ENCODE measurements at regions not wholly inside any gene's neighbourhood (a gene's known extent, or its start where the extent isn't known, plus 50 kb on each side); places are given as distances from the start of the nearest gene placed in this dataset.

DNA sequence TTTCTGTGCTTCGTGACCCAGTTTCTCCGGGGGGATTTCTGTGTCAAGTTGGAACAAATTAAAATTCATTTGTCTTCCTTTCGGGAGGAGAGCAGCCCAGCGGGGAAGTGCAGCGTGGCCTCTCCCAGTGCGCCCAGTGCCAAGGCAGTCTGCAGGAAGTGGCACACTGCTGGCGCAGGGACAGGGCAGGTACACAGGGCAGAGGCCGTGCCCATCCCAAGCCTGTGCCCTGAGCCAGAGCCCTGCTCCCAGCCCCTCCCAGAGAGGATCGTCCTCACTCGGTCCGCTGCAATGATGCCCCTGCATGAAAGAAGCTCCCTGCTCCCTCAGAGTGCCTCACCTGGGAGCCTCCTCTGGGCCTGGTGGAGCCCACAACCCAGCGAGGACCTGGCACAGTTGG is 82.4 kb upstream of the PPP1R26 start:
- TF ChIP-seq, protein P1, sequence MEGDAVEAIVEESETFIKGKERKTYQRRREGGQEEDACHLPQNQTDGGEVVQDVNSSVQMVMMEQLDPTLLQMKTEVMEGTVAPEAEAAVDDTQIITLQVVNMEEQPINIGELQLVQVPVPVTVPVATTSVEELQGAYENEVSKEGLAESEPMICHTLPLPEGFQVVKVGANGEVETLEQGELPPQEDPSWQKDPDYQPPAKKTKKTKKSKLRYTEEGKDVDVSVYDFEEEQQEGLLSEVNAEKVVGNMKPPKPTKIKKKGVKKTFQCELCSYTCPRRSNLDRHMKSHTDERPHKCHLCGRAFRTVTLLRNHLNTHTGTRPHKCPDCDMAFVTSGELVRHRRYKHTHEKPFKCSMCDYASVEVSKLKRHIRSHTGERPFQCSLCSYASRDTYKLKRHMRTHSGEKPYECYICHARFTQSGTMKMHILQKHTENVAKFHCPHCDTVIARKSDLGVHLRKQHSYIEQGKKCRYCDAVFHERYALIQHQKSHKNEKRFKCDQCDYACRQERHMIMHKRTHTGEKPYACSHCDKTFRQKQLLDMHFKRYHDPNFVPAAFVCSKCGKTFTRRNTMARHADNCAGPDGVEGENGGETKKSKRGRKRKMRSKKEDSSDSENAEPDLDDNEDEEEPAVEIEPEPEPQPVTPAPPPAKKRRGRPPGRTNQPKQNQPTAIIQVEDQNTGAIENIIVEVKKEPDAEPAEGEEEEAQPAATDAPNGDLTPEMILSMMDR (IDR thresholded peaks at IDR 0.05), result no peak
- TF ChIP-seq POLR2A (IDR thresholded peaks at IDR 0.05), result no peak
